Dermis microvascular lymphatic vessel endothelial cell (primary cell): ENCODE measurements at regions not wholly inside any gene's neighbourhood (a gene's known extent, or its start where the extent isn't known, plus 50 kb on each side); places are given as distances from the start of the nearest gene placed in this dataset.

Experiments
- DNase-seq, 2 donors: peaks; one replicate each; pipeline versions ENCODE4 v3.0.0 to v3.0.0-alpha.2; 2010; ENCODE audit warnings: low read depth in 2 of 2

DNA sequence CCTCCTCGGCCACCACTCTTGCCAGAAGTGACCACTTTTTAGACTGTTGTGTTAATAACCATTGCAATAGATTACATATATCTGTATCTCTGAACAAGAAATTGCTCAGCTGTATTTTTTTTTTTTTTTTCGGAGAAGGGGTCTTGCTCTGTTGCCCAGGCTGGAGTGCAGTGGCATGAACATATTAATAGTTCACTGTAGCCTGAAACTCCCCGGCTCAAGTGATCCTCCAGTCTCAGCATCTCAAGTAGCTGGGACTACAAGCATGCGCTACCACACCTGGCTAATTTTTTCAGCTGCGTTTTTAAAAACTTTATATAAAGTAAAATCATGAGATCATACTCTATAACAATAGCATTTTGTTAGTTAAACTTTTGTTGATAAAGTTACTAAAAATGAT lies 609.0 kb downstream of the ZNF385D start:
- DNase-seq: no peak

DNA sequence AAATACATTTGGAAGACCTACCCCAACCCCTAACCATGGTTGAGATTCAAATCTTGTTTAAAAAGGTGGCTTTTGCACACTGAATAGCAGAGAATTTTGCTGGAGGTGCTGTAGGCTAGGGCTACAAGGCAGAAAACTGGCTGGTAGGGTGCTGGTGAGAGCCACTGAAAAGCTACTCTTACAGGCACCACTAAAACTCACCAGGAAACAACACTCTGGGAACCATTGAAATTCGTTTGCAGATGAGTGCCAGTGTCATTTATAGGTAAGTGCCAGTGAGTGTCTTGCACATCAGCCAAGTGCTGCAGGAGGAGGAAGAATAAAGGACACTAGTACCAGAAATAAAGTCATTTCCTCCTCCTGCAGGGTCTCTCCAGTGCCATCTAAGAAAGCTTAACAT lies 610.2 kb downstream of the ZNF385D start:
- DNase-seq: no peak

DNA sequence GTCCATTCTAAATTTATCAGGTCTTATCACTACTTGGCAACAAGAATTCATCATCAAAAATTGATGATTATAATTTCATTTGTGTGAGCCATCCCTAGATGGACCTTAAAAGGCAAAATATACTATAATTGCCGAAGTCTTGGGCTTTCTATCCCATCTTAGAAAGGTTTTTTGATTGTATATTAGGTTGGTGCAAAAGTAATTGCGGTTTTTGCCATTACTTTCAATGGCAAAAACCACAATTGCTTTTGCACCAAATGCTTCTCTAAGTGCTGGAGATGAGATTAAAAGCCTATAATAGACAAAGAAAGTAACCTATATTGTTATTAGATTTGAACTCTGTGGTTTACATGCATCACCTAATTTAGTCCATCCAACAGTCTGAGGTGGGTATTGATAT lies 612.9 kb downstream of the ZNF385D start:
- DNase-seq: no peak

DNA sequence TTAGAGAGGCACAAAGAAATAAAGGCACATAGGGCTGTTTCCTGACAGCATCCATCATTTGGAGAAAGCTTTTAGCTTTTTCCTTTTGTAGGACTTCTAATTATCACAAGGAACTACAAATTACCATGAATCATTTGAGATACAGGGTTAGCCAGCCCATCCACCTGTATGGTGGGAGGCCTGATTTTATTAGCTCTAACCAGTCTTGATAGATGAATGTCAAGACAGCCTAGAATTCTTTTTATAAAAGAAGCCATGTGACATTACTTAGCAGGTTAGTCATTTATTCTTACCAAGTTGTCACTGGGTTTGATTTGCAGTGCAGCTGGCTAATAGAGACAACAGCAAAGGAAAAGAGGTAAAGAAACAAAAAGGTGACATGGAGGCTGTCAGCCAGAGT lies 618.1 kb downstream of the ZNF385D start:
- no peak for DNase-seq

DNA sequence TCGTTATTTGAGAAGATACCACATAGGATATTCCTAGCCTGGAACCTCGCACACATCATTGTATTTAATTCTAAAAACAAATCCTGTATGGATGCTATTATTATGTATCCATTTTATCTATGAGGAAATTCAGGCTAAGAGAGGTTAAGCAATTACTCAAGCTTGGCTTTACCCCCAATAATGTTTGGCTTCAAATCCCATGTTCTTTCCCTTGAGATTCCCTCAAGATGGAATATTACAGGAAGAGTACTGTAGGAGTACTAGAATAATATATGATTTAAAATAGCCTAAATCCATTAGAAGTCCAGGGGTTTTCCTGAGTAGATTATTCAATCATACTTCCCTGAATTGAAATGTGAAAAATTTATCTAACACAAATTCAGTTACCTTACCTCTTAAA lies 630.2 kb downstream of the ZNF385D start:
- no peak for DNase-seq

DNA sequence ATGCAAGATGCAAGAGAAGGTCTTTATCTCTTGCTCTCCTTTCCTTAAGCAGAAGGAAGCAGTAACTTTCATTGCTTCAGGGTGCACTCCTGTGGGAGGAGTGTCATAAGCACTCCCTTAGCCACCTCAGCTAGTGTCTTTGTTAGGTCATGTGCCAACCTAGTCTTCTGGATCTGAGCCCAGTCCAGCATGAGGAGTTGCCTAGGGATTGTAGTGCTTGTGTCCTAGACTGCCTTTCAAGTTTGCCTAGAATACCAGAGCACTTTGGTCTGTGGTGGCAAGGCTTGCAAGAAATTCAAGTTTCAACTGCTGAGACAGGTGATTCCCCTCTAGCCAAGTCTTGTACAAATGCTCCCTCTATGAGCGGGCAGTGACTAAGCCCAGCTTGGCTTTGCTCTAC lies 633.6 kb downstream of the ZNF385D start:
- DNase-seq: no peak

DNA sequence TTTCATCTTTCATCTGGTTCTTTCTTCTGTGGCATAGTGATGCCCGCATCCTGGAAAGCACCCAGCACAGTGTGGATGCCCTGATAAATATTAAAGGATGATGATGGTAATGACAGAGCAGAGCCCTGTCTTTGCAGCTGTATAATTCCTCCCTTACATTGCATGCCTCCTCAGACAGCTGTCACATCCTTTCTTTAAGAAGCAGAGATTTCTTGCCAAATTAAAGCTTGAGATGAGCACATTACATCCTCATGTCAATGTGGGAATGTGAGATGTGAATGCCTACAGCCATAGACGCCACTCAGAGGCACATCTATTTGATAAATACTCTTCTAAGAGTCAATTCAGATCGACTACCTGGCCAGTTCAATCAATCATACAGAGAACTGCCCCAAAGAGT lies 642.0 kb downstream of the ZNF385D start:
- no peak for DNase-seq

DNA sequence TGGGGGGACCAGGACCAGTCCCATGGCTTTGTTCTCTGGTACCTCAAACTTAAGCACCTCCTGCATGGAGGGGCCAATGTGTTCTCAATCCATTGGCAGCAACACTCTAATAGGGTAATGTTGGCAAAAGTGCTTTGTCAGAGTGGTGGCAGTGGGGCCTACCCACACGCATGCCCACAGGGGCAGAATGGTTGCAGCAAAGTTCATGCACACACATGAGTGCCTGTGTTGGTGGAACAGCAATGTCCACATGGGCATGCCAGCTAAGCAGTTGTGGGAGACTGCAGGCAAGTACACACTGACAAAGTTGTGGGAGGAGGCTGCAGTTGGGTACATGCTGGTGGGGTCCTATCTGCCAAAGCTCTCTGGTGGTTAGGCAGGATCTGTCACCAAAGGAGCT lies 645.2 kb downstream of the ZNF385D start:
- DNase-seq: no peak

DNA sequence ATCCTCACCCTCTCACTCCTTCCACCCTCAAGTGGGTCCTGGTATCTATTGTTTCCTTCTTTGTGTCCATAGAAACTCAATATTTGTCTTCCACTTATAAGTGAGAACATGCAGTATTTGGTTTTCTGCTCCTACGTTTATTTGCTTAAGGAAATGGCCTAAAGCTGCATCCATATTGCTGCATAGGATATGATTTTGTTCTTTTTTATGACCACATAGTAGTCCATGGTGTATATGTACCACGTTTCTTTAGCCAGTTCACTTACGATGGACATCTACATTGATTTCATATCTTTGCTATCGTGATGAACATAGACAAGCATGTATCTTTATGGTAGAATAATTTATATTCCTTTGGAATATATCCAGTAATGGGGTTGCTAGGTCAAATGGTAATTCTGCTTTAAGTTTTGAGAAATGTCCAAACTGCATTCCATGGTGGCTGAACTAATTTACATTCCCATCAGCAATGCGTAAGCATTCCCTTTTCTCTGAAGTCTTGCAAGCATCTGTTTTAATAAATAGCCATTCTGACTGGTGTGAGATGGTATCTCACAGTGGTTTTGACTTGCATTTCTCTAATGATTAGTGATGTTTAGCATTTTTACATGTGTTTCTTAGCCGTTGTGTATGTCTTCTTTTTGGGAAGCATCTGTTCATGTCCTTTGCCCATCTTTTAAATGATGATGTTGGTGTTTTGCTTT lies 650.2 kb downstream of the ZNF385D start:
- DNase-seq: no peak

DNA sequence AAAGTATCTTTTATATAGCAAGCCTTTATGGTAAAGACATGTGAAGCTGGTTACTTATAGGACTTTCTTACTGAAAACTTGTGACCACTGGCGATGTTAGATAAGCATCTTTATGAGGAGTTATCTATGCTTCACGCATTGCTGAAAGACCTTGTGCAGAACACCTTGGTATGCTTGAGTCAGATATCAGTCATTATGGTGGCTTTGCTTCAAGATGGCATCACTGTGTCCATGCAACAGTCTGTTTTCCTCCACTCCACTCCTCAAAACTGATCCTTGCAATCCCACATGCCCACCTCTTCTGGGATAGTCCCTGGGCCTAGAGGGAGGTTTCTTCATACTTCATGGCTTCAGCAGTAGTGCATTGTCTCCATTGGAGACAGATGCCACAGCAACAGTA lies 656.3 kb downstream of the ZNF385D start:
- no peak for DNase-seq

DNA sequence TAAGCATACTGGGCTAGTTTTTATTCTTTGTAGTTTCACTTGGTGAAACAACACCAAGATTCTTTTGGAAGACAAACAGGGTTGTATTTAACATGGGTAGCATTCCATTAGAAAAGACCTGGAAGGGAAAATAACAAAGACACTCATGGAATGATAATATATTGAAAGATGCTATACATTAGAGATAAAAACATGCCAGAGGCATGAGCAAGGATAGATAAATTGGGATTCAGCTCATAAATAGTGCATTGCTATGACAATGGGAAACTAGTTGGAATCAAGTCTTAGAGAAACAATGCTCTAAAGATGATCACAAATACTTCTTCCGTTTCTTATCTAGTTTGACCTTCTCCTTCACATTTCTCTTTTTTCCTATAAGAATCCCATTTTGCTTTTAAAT lies 677.4 kb downstream of the ZNF385D start:
- DNase-seq: no peak

DNA sequence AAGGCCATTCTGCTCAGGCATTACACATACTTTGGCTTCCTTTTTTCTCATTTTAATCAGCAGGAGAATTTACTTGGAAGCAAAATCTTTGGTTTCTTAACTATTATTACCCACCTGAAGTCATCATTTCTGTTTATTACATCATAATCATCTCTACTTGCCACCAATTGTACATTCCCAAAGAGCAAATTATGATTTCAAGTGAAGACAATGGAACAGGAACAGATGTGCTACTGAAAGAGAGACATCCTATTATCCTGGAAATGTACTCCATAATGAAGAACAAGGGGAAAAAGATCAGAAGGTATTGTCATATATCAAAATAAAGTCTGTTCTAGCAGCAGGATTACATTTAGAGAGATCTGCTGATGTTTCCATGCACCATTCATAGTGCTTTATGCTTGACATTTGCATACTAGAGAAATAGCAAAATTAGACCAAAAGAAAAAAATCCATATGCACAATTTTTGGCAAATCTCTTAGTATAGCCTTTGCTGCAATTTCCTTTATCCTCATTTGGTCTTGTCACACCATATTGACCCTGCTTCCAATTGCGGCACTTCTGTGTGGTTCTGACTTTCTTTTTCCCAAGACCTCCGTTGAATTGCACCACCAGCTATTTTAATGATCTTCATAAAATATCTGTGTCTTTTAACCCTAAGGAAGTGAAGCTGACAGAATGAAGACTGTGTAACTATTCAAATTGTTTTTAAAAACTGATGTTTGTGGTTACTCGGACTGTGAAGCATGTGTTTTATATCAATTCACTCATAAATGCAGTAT lies 683.8 kb downstream of the ZNF385D start:
- DNase-seq: no peak

DNA sequence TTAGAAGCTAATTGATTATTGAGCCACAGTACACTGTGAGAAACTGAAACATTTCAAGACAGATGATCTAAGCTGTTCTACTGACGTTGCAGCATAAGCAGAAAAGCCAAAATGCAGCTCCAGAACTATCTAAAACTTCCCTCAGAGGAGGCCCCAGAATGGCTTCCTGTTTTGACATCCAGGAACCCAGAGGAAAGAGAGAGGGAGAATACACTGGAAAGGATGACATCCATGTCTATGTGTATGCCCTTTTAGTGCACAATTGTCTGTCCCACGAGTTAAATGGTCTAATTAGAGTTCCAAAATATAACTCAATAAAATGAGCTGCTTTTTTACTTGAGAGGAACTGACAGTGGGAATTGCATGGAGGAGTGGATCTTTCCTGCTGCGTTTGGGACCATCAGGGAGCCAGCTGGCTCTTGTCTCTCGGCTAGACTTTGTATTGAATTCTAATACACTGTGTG lies 688.1 kb downstream of the ZNF385D start:
- DNase-seq: no peak

DNA sequence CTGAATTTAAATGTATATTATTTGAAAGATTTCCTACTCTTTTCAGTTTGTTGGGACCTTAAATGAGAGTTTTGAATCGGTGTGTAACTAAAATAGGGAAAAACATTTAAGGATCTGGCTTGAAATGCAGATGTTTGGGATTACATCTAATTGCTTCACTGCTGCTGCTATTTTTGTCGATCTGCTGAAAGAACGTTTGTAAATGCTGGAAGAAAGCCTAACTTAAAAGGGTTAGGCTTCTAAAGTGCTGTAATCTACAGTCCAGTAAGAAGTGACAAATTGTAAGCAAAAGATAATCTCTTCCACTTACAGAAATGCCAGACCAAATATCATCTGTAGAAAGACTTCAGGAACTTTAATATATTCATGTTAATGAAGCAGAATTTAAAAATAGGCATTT lies 691.6 kb downstream of the ZNF385D start:
- DNase-seq: no peak

DNA sequence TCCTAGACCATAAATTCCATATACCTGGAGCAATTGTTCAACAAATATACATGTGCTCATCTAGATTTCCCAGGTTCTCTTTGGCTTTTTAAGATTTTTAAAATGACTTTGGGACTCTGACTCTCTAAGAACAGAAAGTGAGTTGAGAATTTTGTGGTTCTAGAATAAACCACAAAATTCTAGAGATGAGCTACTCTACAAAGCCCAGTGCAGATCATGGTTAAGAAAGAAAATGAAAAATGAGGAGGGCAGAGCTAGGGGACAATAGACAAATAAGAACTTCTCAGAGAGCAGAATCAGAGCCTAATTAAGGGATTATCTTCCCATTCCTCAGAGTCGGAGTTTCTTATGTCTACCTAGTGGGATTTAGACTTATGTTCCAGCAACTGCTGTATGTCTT lies 694.7 kb downstream of the ZNF385D start:
- no peak for DNase-seq

DNA sequence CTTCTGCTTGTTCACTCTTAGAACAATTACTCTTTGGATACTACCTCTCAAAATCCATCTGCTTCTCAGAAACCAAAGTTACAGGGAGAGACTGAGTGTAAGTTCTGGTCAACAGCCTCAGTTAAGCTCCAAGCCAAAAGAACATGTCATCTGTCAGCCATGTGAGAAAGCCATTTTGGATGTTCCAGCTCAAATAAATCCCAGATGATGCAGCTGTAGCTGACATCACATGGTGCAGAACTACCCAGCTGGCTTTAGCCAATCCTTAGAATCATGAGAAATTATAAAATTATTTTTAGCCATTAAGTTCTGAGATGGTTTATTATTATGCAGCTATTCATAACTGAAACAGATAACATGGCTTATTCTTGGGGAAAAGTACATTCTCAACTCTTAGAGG lies 696.0 kb downstream of the ZNF385D start:
- no peak for DNase-seq

DNA sequence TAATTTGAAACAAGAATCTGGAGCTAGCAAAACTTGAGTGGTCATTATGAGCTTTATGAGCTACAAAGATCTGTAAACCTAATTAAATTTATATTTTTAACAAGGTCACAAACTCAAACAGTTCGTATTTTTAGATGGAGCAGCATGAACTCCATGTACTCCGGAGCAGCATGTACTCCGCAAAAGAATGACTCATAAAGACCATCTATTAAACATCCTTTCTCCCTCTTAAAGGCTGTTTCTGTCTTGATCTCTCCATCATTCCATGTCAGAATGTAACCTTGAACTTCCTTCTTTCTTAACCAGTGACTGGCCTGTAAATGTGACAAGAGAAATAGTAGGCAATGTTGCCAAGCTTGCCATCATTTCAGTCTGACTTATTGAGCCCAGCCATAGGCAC lies 696.9 kb downstream of the ZNF385D start:
- no peak for DNase-seq

DNA sequence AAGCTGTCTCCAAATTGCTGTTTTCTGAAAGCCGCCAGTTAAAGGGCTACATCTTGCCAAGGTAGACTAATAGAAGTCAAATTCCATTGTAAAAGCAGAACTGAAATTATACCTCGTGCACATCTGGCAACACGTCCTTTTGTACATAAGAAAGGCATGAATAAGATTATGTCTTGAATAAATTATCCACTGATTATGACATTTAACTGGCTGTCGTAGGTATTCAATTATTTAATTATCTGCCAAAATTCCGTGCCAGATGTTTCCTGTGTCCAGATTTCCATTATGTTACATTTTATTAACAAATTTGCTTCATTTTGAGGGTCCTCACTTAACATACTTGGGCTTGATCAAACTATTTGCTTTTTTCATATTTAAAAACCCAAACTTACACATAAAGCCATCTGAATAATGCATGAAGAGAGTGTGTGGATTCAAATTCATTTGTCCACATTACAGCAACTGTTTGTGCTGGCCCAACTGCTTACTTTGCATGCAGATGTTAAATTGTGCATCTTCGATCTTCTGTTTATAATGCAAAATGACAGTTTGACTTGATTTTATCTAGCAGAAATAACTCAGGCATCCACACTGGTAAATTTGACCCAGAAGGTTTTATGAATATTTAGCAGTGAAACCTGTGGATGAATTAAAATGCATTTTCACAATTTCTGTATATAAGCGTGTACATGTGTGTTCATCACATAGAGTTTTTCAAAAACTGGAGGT lies 701.5 kb downstream of the ZNF385D start:
- no peak for DNase-seq

DNA sequence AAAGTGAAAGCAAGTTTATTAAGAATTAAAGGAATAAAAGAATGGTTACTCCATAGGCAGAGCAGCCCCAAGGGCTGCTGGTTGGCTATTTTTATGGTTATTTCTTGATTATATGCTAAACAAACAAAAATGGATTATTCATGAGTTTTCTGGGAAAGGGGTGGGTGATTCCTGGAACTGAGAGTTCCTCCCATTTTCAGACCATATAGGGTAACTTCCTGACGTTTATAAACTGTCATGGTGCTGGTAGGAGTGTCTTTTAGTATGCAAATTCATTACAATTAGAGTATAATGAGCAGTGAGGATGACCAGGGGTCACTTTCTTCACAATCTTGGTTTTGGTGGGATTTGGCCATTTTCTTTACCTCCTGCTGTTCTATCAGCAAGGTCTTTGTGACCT lies 707.9 kb downstream of the ZNF385D start:
- no peak for DNase-seq

DNA sequence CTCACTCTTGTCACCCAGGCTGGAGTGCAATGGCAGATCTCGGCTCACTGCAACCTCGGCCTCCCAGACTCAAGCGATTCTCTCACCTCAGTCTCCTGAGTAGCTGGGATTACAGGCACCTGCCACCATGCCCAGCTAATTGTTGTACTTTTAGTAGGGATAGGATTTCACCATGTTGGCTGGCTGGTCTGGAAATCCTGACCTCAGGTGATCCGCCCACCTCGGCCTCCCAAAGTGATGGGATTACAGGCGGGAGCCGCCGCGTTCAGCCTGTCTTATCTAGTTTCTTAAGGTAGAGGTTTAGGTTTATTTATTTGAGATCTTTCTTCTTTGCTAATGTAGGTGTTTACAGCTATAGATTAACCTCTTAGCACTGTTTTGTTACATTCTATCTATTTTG lies 708.8 kb downstream of the ZNF385D start:
- no peak for DNase-seq

DNA sequence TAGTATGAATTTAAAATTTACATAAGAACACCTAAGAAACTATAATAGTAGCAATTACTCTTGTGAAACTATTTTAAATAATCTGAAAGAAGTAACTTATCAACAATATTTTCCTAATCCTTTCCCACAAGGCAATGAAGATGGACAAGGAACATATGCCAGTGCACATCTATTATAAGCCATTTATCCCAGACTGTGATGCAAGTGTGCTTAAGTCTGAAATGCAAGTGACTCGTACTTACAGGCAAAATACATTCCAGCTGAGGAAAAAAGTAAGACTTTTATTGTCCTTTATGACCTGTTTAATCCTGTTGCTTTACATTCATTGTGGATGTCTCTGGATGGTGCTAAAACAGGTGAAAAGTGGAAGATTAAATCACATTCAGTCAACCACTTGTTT lies 709.4 kb downstream of the ZNF385D start:
- DNase-seq: no peak

DNA sequence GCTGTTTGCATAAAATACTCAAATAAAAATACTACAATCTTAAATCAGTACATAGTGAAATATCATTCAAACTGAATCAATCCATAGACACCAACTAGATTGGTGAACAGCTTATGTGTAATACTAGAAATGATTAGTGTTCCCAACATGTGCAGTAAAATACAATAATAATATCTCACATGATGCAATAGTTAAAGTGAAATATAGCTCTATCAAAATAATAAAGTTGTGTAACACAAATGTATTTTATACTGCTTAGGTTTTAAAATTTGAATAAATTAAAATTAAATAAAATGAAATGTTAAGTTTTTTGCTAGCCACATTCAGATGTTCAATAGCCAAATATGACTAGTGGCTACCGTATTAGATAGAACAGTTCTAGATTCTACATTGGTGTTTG lies 714.1 kb downstream of the ZNF385D start:
- no peak for DNase-seq

DNA sequence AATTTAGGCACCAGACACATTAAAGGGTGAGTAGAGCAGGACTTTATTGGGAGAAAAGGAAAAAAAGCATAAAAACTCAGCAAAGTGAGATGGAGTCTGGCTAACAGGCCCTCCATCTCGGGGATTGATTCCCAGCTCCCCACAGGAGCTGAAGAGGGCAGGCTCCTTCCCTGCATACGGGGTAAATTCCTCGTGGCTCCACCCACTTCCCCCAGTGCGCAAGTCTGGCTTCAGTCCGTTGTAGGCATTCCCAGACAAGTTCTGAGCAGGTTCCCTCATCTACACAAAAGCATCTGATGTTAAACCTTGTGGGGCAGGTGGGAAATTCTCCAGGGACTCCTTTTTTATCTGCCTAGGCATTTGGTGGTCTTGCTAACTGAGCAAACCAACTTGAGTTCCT lies 722.6 kb downstream of the ZNF385D start:
- no peak for DNase-seq
